HUES6 (cell line): ENCODE measurements at regions not wholly inside any gene's neighbourhood (a gene's known extent, or its start where the extent isn't known, plus 50 kb on each side); places are given as distances from the start of the nearest gene placed in this dataset.

ENCODE experiments used
- H3K27ac ChIP-seq: 2 replicates; pipeline ENCODE4 v1.7.0; 2013; ENCODE audit warnings: low read depth, mild to moderate bottlenecking, low read length, inconsistent platforms
- H3K27me3 ChIP-seq: 2 replicates; pipeline ENCODE4 v1.6.1; 2013; ENCODE audit warnings: low read length; ENCODE audit not compliant: control insufficient read depth, insufficient read depth
- H3K36me3 ChIP-seq: 2 replicates; pipeline ENCODE4 v1.6.1; 2013; ENCODE audit warnings: low read length; ENCODE audit not compliant: control insufficient read depth, insufficient read depth
- H3K4me1 ChIP-seq: 2 replicates; pipeline ENCODE4 v1.6.1; 2013; ENCODE audit warnings: low read length; ENCODE audit not compliant: control insufficient read depth, insufficient read depth
- H3K4me3 ChIP-seq: 2 replicates; pipeline ENCODE4 v1.5.1; 2013; ENCODE audit warnings: low read depth, low read length
- H3K9ac ChIP-seq: one replicate; pipeline ENCODE4 v1.6.1; 2013; ENCODE audit warnings: mild to moderate bottlenecking, low read length
- H3K9me3 ChIP-seq: 2 replicates; pipeline ENCODE4 v1.6.1; 2013; ENCODE audit warnings: low read depth, low read length; ENCODE audit not compliant: control insufficient read depth, insufficient read depth

- Histone ChIP-seq H3K27ac (no peak overlapping the region), H3K27me3 (no peaks in the 10 kb centered on the region), H3K9ac (no peak overlapping the region), H3K36me3 (no peaks in the 10 kb centered on the region), H3K4me3 (no peak overlapping the region), H3K4me1 (no peaks in the 10 kb centered on the region), H3K9me3 (no peaks in the 10 kb centered on the region)
These were observed 1564.2 kb upstream of the MIR17HG start for GRCh38 chr13:89783221-89783755.

- H3K4me3 ChIP-seq = no peak overlapping the region
- H3K4me1 ChIP-seq = no peaks in the 10 kb centered on the region
These were observed 1563.2 kb upstream of the MIR17HG start for GRCh38 chr13:89784161-89784809.

GRCh38 chr13:89786531-89786930, 1561.0 kb upstream of the MIR17HG start:
- Histone ChIP-seq H3K4me1 (no peaks in the 10 kb centered on the region), H3K9ac (no peak overlapping the region), H3K9me3 (no peaks in the 10 kb centered on the region), H3K36me3 (no peaks in the 10 kb centered on the region), H3K27ac (no peak overlapping the region), H3K27me3 (no peaks in the 10 kb centered on the region), H3K4me3 (no peak overlapping the region)

More at GRCh38 chr13:89784161-89784809, 1563.2 kb upstream of the MIR17HG start:
- no peaks in the 10 kb centered on the region for H3K27me3 ChIP-seq
- H3K9ac ChIP-seq = no peak overlapping the region
- no peaks in the 10 kb centered on the region for H3K9me3 ChIP-seq
- no peaks in the 10 kb centered on the region for H3K36me3 ChIP-seq
- H3K27ac ChIP-seq = no peak overlapping the region

GRCh38 chr13:89790696-89791095, 1556.8 kb upstream of the MIR17HG start:
- H3K27ac ChIP-seq = no peak overlapping the region
- H3K9me3 ChIP-seq = no peaks in the 10 kb centered on the region
- no peak overlapping the region for H3K4me3 ChIP-seq
- H3K36me3 ChIP-seq = no peaks in the 10 kb centered on the region
- H3K9ac ChIP-seq = no peak overlapping the region
- no peaks in the 10 kb centered on the region for H3K4me1 ChIP-seq
- no peaks in the 10 kb centered on the region for H3K27me3 ChIP-seq

- Histone ChIP-seq H3K36me3 (no peaks in the 10 kb centered on the region), H3K9ac (no peak overlapping the region), H3K4me1 (no peaks in the 10 kb centered on the region), H3K9me3 (no peaks in the 10 kb centered on the region), H3K27ac (no peak overlapping the region), H3K4me3 (no peak overlapping the region), H3K27me3 (no peaks in the 10 kb centered on the region)
These were observed 1555.4 kb upstream of the MIR17HG start for GRCh38 chr13:89791971-89792630.

GRCh38 chr13:89796196-89796595, 1551.3 kb upstream of the MIR17HG start:
- no peaks in the 10 kb centered on the region for H3K4me1 ChIP-seq
- no peak overlapping the region for H3K9ac ChIP-seq
- H3K9me3 ChIP-seq = no peaks in the 10 kb centered on the region
- H3K27me3 ChIP-seq = no peaks in the 10 kb centered on the region
- no peak overlapping the region for H3K27ac ChIP-seq
- no peaks in the 10 kb centered on the region for H3K36me3 ChIP-seq
- H3K4me3 ChIP-seq = no peak overlapping the region

GRCh38 chr13:89803839-89804238, 1543.6 kb upstream of the MIR17HG start:
- Histone ChIP-seq H3K9ac (no peak overlapping the region), H3K4me1 (no peaks in the 10 kb centered on the region), H3K36me3 (no peaks in the 10 kb centered on the region), H3K9me3 (no peaks in the 10 kb centered on the region), H3K27me3 (no peaks in the 10 kb centered on the region), H3K4me3 (no peak overlapping the region), H3K27ac (no peak overlapping the region)

- Histone ChIP-seq H3K27me3 (no peaks in the 10 kb centered on the region), H3K9ac (no peak overlapping the region)
These were observed 1540.9 kb upstream of the MIR17HG start for GRCh38 chr13:89806594-89806993.

GRCh38 chr13:89812856-89813255, 1534.6 kb upstream of the MIR17HG start:
- Histone ChIP-seq H3K27me3 (no peaks in the 10 kb centered on the region), H3K4me1 (no peaks in the 10 kb centered on the region), H3K9ac (no peak overlapping the region), H3K36me3 (no peaks in the 10 kb centered on the region), H3K4me3 (no peak overlapping the region), H3K9me3 (0 out of 2 replicates have a peak, but pooled peaks cover 3% of the 10 kb centered on the region), H3K27ac (no peak overlapping the region)

More at GRCh38 chr13:89806594-89806993, 1540.9 kb upstream of the MIR17HG start:
- H3K4me1 ChIP-seq = no peaks in the 10 kb centered on the region
- H3K9me3 ChIP-seq = no peaks in the 10 kb centered on the region
- no peak overlapping the region for H3K27ac ChIP-seq
- H3K36me3 ChIP-seq = no peaks in the 10 kb centered on the region
- no peak overlapping the region for H3K4me3 ChIP-seq

- Histone ChIP-seq H3K9ac (no peak overlapping the region), H3K36me3 (no peaks in the 10 kb centered on the region), H3K4me3 (no peak overlapping the region), H3K27me3 (no peaks in the 10 kb centered on the region), H3K4me1 (no peaks in the 10 kb centered on the region), H3K9me3 (0 out of 2 replicates have a peak, but pooled peaks cover 5% of the 10 kb centered on the region), H3K27ac (no peak overlapping the region)
These were observed 1531.1 kb upstream of the MIR17HG start for GRCh38 chr13:89816404-89816803.

- H3K27me3 ChIP-seq = no peaks in the 10 kb centered on the region
- no peak overlapping the region for H3K4me3 ChIP-seq
- no peaks in the 10 kb centered on the region for H3K36me3 ChIP-seq
- no peak overlapping the region for H3K9ac ChIP-seq
- no peak overlapping the region for H3K27ac ChIP-seq
- H3K9me3 ChIP-seq = 0 out of 2 replicates have a peak, but pooled peaks cover 2% of the 10 kb centered on the region
- H3K4me1 ChIP-seq = no peaks in the 10 kb centered on the region
These were observed 1525.0 kb upstream of the MIR17HG start for GRCh38 chr13:89822467-89822866.
